IPS-NIHi11 (cell line): ENCODE measurements at regions not wholly inside any gene's neighbourhood (a gene's known extent, or its start where the extent isn't known, plus 50 kb on each side); places are given as distances from the start of the nearest gene placed in this dataset.
"Not testable (repeated sequence)": the region's sequence is repeated elsewhere in the genome, so short reads cannot be mapped to it uniquely, and the experiment has no call there.

Experiments used
- DNase-seq: peaks from one replicate; pipeline ENCODE4 v3.0.0; 2012; ENCODE audit warnings: mixed read lengths, low spot score

DNA sequence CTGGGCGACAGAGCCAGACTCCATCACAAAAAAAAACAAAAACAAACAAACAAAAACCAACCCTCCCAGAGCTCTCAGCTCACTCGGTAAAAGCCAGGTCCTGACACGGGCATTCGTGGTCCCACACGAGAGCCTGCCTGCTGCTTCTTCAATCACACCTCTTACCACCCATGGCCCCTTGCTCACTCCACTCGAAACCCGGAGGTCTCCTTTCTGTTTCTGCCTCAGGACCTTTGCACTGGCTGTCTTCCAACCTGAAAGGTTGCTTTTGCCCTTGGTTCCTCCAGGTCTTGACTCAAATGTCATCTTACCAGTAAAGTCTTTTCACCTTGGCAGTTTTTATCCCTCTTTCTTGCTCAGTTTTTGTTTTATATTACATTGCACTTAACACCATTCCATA lies 169.6 kb downstream of the EVX1 start:
- DNase-seq, result no peak

- no peak for DNase-seq
Observed at GRCh38 chr7:27418541-27418940, 175.9 kb downstream of the EVX1 start.

GRCh38 chr7:27419581-27420177 lies 177.1 kb downstream of the EVX1 start:
- DNase-seq, result no peak

GRCh38 chr7:27420702-27421101 lies 178.1 kb downstream of the EVX1 start:
- no peak for DNase-seq

DNA sequence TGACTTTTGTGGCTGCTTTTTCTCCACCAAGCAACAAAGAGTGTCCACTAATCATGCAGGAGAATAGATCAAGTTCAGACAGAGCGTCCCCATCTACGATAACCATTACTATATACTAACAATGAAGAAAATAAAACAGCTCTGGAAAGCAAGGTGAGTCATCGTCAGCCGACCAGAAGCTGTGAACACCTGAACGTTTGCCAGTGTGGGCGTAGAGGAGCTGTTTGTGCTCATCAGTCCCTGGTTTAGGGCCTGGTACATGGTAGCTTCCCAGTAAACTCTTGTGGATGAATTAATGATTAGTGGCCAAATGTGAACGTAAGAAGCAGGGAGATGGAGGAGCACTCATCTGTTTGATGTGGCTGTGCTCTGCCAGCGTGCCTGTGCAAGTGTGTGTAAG lies 180.7 kb downstream of the EVX1 start:
- no peak for DNase-seq

- DNase-seq, result no peak
Observed at GRCh38 chr7:27423821-27424220, 181.2 kb downstream of the EVX1 start.

DNA sequence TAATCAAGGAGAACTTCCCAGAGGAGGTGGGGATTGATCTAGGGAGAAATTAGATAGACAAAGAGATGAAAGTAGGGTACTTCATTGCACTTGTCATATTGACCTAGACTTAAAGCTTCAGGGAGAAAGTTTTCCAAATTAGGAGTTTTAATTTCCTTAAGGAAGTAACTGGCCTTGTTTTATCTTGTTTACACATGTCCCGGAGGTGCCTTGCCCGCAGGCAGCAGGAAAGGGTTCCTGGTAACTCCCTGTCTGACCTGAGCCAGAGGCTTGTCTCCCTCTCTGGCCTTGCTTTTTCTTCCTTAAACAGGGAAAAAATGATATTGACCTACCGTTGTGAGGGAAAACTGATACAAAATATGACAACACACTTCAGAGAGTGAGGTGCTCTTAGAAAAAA lies 181.6 kb downstream of the EVX1 start:
- DNase-seq, result no peak

- no peak for DNase-seq
Observed at GRCh38 chr7:27424749-27425148, 182.1 kb downstream of the EVX1 start.

- no peak for DNase-seq
Observed at GRCh38 chr7:27427416-27427815, 184.8 kb downstream of the EVX1 start.

GRCh38 chr7:27430105-27430504 lies 187.5 kb downstream of the EVX1 start:
- no peak for DNase-seq

- DNase-seq, result no peak
Observed at GRCh38 chr7:27431465-27431864, 188.9 kb downstream of the EVX1 start.

DNA sequence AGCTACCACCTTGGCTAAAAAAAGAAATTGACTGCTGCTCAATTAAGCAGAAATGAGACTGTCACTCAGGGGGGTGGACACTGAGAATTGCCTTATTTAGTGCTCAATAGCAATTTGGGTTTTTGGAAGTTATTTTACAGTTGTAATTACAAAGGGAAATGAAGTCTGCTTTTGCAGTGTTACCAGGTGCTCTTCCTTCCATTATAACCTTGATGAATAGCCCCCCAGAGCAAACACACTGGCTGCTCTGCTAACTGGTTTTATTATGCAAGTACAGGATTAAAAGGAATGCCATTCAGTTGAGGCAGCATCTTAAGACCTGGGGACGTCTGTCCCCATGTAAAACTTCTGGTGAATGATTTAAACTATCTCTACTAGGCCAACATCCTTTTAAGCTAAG lies 191.0 kb downstream of the EVX1 start:
- no peak for DNase-seq

- DNase-seq, result no peak
Observed at GRCh38 chr7:27434756-27435400, 192.3 kb downstream of the EVX1 start.

- DNase-seq, result no peak
Observed at GRCh38 chr7:27435461-27435860, 192.9 kb downstream of the EVX1 start.

DNA sequence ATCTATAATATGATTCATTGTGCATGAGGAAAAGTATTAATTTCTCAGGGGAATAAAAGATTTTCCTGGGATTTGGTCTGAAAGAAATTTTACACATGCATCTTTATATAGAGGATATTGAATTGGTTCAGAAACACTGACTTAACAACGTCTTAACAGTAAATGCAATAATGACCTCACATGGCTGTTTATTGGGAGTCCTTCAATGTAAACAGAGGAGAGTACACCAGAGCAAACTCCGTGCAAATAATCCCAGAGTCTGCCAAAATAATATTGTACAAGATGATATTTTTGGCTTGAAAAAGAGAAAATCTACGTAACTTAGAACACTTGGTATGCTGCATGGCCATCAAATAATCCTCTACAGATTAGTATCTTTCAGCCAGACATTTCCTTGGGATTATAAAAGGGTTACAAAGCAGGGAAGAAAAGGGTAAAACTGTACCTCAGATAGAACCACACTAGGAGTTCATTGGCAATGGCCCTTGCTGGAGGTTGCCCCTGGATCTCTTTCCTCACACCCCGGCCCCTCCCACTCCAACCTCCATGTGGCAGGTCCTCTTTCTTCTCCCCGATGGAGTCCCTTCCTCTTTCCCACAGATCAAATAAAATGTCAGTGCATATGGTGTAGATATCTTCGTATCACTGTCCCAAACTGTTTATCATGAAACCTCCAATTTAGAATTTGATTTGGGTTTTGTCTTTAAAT lies 196.4 kb downstream of the EVX1 start:
- DNase-seq, result no peak

DNA sequence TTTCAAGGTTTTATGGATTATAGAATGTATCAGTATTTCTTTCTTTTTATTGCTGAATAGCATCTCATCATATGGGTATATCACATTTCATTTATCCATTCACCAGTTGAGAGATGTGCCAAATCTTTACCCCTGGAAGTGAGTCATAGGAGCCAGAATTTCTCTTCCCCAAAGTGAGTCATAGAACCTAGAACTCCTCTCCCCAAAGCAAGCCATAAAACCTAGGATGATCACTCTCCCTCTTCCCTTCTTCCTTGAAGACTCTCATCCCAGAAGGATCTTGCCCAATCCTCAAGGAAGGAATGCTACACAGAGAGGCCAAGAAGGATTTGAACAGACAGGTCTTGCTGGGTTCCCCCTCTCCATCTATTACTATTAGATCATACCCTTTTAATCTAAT lies 199.9 kb downstream of the EVX1 start:
- no peak for DNase-seq

GRCh38 chr7:27449046-27449445 lies 206.4 kb downstream of the EVX1 start:
- DNase-seq, result not testable (repeated sequence)

GRCh38 chr7:27453702-27454405 lies 208.8 kb downstream of the HIBADH start:
- no peak for DNase-seq

GRCh38 chr7:27457120-27457519 lies 205.6 kb downstream of the HIBADH start:
- DNase-seq, result not testable (repeated sequence)

GRCh38 chr7:27457603-27458565 lies 204.8 kb downstream of the HIBADH start:
- not testable (repeated sequence) for DNase-seq

DNA sequence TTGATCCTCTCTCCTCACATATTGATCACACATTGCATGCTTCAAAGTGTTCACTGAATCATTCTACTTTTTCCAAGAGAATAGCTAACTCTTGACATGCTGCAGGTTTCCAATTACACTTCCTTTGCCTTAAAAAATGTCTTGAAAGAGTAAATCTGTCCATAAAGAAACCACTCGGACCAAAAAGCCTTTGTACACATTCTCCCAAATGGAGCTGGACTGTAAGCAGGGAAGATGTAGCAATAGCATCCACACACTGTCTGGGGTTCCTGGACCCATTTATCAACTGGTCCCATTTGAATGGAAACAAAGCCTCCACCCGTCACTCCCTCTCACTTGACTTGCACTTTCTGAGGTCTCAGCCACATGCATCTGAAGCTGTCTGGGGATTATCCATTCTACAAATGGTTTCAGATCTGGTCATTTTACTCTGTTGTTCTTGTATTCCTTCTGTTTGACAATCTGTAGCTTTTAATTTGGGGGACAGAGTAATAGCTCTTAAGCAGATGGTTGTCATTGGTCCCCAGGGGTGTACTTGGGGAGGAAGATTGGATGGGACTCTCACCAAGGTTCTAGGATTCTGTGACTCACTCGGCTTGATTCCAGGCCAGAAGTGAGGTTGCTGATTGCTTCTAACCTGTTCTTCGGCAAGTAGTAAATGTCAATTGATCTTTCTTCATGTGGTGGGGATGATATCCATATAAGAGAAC lies 203.5 kb downstream of the HIBADH start:
- no peak for DNase-seq
